ENCODE measurements at regions not wholly inside any gene's neighbourhood (a gene's known extent, or its start where the extent isn't known, plus 50 kb on each side); places are given as distances from the start of the nearest gene placed in this dataset.

DNA sequence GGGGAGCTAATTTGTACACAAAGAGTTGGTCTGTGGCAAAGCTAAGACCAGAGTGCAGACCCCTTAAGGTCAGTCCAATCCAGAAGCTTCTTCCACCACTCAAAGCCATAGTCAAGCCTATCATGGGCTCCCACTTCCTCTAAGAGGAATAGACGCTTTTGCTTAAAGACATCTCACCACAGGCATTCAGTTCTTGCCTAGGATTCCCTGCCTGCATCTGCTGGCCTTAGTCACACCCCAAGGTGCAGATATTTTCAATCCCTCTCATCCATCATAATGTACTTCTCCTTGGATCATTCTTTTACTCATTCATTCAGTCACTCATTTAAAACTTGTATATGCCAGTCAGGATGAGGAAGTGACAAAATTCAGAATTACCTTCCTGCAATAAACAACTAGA is 179.6 kb upstream of the STT3B start:
- peaks cover 0 to 4% (median 0%) of the 10 kb centered on the region in 5 donors for H3K4me1 ChIP-seq (ENCODE audit: control insufficient read depth in 5 of 5, insufficient read depth in 5 of 5, low read length in 5 of 5)

DNA sequence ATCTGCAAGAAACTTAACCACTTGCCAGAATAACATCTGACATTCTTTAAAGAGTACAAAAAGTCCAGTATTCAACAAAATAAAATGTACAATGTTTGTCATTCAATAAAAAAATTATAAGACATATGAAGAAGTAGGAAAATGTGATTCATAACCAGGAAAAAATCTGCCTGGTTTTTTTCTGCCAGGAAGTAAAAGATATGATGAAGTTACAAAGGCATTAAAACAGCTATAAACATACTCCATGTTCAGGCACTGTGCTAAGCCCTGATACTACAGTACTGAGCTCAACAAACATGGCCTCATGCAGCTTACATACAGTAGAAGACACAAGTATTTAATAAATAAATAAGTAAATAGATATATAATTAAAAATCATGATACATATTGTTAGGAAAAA is 178.4 kb upstream of the STT3B start:
- Histone ChIP-seq H3K9me3 (ENCODE audit: control insufficient read depth in 5 of 5, low read length in 5 of 5) (no peaks in the 10 kb centered on the region), H3K27ac (ENCODE audit: low read depth, low read length) (no peak overlapping the region), H3K36me3 (ENCODE audit: control insufficient read depth in 5 of 5, insufficient read depth in 5 of 5, low read length in 5 of 5) (no peaks in the 10 kb centered on the region), H3K27me3 (ENCODE audit: control insufficient read depth in 5 of 5, insufficient read depth in 4 of 5, low read length in 5 of 5) (no peaks in the 10 kb centered on the region), H3K9ac (ENCODE audit: low read length in 5 of 5) (no peak overlapping the region), H3K4me3 (ENCODE audit: low read depth in 1 of 5, low read length in 5 of 5) (no peak overlapping the region), H3K4me1 (ENCODE audit: control insufficient read depth in 5 of 5, insufficient read depth in 5 of 5, low read length in 5 of 5) (peaks cover 0 to 4% (median 0%) of the 10 kb centered on the region in 5 donors)

More for the DNA sequence above, 179.6 kb upstream of the STT3B start:
- no peaks in the 10 kb centered on the region for H3K36me3 ChIP-seq (ENCODE audit: control insufficient read depth in 5 of 5, insufficient read depth in 5 of 5, low read length in 5 of 5)
- H3K4me3 ChIP-seq (ENCODE audit: low read depth in 1 of 5, low read length in 5 of 5) = no peak overlapping the region
- no peak overlapping the region for H3K9ac ChIP-seq (ENCODE audit: low read length in 5 of 5)
- H3K9me3 ChIP-seq (ENCODE audit: control insufficient read depth in 5 of 5, low read length in 5 of 5) = no peaks in the 10 kb centered on the region
- H3K27me3 ChIP-seq (ENCODE audit: control insufficient read depth in 5 of 5, insufficient read depth in 4 of 5, low read length in 5 of 5) = no peaks in the 10 kb centered on the region
- H3K27ac ChIP-seq (ENCODE audit: low read depth, low read length) = no peak overlapping the region

DNA sequence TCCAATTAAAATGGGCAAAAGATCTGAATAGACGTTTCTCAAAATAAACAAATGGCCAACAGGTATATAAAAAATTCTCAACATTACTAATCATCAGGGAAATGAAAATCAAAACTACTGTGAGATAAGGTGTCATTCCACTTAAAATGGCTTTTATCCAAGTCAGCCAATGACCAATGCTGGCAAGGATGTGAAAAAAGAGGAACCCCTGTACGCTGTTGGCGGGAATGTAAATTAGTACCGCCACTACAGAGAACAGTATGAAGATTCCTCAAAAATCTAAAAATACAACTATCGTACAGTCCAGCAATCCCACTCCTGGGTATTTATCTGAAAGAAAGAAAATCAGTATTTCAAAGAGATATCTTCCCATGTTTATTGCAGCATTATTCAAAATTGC is 176.9 kb upstream of the STT3B start:
- Histone ChIP-seq H3K4me1 (ENCODE audit: control insufficient read depth in 5 of 5, insufficient read depth in 5 of 5, low read length in 5 of 5) (peaks cover 0 to 4% (median 0%) of the 10 kb centered on the region in 5 donors), H3K9ac (ENCODE audit: low read length in 5 of 5) (no peak overlapping the region), H3K27ac (ENCODE audit: low read depth, low read length) (no peak overlapping the region), H3K36me3 (ENCODE audit: control insufficient read depth in 5 of 5, insufficient read depth in 5 of 5, low read length in 5 of 5) (no peaks in the 10 kb centered on the region), H3K4me3 (ENCODE audit: low read depth in 1 of 5, low read length in 5 of 5) (no peak overlapping the region), H3K27me3 (ENCODE audit: control insufficient read depth in 5 of 5, insufficient read depth in 4 of 5, low read length in 5 of 5) (no peaks in the 10 kb centered on the region), H3K9me3 (ENCODE audit: control insufficient read depth in 5 of 5, low read length in 5 of 5) (no peaks in the 10 kb centered on the region)

GRCh38 chr3:31356941-31357340 is 175.8 kb upstream of the STT3B start:
- Histone ChIP-seq H3K4me1 (ENCODE audit: control insufficient read depth in 5 of 5, insufficient read depth in 5 of 5, low read length in 5 of 5) (peaks cover 0 to 4% (median 0%) of the 10 kb centered on the region in 5 donors), H3K9me3 (ENCODE audit: control insufficient read depth in 5 of 5, low read length in 5 of 5) (no peaks in the 10 kb centered on the region), H3K27me3 (ENCODE audit: control insufficient read depth in 5 of 5, insufficient read depth in 4 of 5, low read length in 5 of 5) (no peaks in the 10 kb centered on the region), H3K27ac (ENCODE audit: low read depth, low read length) (no peak overlapping the region), H3K36me3 (ENCODE audit: control insufficient read depth in 5 of 5, insufficient read depth in 5 of 5, low read length in 5 of 5) (no peaks in the 10 kb centered on the region), H3K9ac (ENCODE audit: low read length in 5 of 5) (no peak overlapping the region), H3K4me3 (ENCODE audit: low read depth in 1 of 5, low read length in 5 of 5) (no peak overlapping the region)

DNA sequence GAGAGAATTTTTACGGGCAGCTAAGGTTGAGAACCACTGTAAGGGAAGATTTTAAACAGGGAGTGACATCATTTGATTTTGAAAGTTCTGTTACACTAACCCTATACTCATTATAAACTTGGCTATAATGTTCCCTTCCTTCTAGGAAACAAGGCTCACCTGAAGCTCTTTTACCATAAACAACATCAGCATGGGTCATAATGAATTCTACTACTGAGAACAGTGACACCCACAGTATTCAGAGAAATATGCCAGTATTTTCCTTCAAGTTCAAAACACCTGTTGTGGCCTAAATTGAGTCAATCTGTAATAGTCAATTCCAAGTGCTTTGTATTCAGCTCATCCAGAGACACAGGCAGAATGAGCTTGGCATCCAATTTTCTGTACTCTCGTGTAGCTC is 175.3 kb upstream of the STT3B start:
- Histone ChIP-seq H3K27me3 (ENCODE audit: control insufficient read depth in 5 of 5, insufficient read depth in 4 of 5, low read length in 5 of 5) (no peaks in the 10 kb centered on the region), H3K27ac (ENCODE audit: low read depth, low read length) (no peak overlapping the region), H3K9ac (ENCODE audit: low read length in 5 of 5) (no peak overlapping the region), H3K4me3 (ENCODE audit: low read depth in 1 of 5, low read length in 5 of 5) (no peak overlapping the region), H3K4me1 (ENCODE audit: control insufficient read depth in 5 of 5, insufficient read depth in 5 of 5, low read length in 5 of 5) (peaks cover 0 to 4% (median 0%) of the 10 kb centered on the region in 5 donors), H3K9me3 (ENCODE audit: control insufficient read depth in 5 of 5, low read length in 5 of 5) (no peaks in the 10 kb centered on the region), H3K36me3 (ENCODE audit: control insufficient read depth in 5 of 5, insufficient read depth in 5 of 5, low read length in 5 of 5) (no peaks in the 10 kb centered on the region)

DNA sequence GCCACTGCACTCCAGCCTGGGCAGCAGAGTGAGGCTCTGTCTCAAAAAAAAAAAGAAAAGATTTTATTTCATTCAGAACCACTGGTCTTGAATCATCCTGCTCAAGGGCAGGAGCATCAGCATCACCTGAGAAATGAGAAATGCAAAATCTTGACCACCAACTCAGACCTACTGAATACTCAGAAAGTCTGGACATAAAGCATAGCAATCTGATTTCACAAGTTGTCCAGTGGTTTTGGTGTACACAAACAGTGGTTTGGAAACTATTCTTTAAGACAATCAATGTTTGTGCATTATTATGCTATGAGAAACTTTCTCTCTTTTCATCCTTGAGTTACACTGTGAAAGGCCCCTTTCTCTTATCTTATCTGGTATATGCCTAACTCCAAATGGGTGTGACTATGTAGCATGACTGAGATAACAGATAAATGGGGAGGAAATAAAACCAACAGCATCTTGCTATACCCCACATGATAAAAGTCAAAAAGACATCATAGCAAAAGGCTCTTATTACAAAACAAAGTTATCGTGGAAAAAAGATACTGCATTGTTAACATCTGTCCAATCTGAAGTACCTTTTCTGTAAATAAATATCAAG is 174.2 kb upstream of the STT3B start:
- Histone ChIP-seq H3K9me3 (ENCODE audit: control insufficient read depth in 5 of 5, low read length in 5 of 5) (no peaks in the 10 kb centered on the region), H3K9ac (ENCODE audit: low read length in 5 of 5) (no peak overlapping the region), H3K4me3 (ENCODE audit: low read depth in 1 of 5, low read length in 5 of 5) (no peak overlapping the region), H3K36me3 (ENCODE audit: control insufficient read depth in 5 of 5, insufficient read depth in 5 of 5, low read length in 5 of 5) (no peaks in the 10 kb centered on the region), H3K4me1 (ENCODE audit: control insufficient read depth in 5 of 5, insufficient read depth in 5 of 5, low read length in 5 of 5) (peaks cover 0 to 4% (median 0%) of the 10 kb centered on the region in 5 donors), H3K27ac (ENCODE audit: low read depth, low read length) (no peak overlapping the region), H3K27me3 (ENCODE audit: control insufficient read depth in 5 of 5, insufficient read depth in 4 of 5, low read length in 5 of 5) (no peaks in the 10 kb centered on the region)

DNA sequence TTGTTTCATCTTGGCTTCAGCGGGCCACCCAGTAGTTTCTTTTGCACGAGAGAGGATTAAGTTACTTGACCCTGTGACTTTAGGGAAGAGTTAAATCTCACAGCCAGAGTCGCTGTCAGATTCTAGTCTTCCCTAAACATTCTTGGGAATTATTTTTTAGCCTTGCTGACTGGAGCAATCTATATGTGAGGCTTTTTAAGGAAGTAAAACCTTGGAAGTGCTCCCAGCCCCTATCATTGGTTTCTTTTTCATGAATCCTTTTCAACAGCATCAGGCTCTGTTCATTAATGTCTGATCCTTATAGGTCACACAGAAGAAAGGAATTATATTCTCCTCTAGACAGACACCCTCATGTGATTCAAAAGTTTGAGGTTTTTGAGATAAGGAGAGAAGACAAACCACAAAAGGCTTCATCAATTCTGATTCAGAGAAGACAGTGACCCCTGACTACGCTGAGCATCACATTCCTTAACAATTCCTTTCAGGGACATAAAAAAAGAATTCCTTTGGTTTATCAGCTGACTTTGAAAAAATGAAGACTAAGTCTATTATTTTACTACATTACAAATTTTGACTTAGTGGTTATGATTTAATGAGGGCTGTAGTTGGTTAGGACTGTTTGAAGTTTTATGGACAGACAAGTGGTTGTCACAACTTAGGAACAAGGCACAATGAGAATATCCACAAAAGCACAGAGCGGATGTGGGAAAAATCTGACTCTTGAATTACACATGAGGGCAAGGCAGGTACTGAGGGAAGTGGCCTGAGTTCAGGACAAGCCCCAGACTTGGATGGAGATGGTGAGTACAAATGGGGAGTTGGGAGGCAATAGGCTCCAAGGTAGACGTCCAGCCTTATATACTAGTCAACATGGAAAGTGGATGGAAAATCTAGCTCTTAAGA is 171.1 kb upstream of the STT3B start:
- Histone ChIP-seq H3K4me1 (ENCODE audit: control insufficient read depth in 5 of 5, insufficient read depth in 5 of 5, low read length in 5 of 5) (peaks cover 0 to 4% (median 0%) of the 10 kb centered on the region in 5 donors), H3K27me3 (ENCODE audit: control insufficient read depth in 5 of 5, insufficient read depth in 4 of 5, low read length in 5 of 5) (no peaks in the 10 kb centered on the region), H3K36me3 (ENCODE audit: control insufficient read depth in 5 of 5, insufficient read depth in 5 of 5, low read length in 5 of 5) (no peaks in the 10 kb centered on the region), H3K27ac (ENCODE audit: low read depth, low read length) (no peak overlapping the region), H3K9ac (ENCODE audit: low read length in 5 of 5) (no peak overlapping the region), H3K9me3 (ENCODE audit: control insufficient read depth in 5 of 5, low read length in 5 of 5) (no peaks in the 10 kb centered on the region), H3K4me3 (ENCODE audit: low read depth in 1 of 5, low read length in 5 of 5) (no peak overlapping the region)

- Histone ChIP-seq H3K27me3 (ENCODE audit: control insufficient read depth in 5 of 5, insufficient read depth in 4 of 5, low read length in 5 of 5) (no peaks in the 10 kb centered on the region), H3K9me3 (ENCODE audit: control insufficient read depth in 5 of 5, low read length in 5 of 5) (no peaks in the 10 kb centered on the region), H3K4me1 (ENCODE audit: control insufficient read depth in 5 of 5, insufficient read depth in 5 of 5, low read length in 5 of 5) (peaks cover 0 to 2% (median 0%) of the 10 kb centered on the region in 5 donors), H3K4me3 (ENCODE audit: low read depth in 1 of 5, low read length in 5 of 5) (no peak overlapping the region), H3K36me3 (ENCODE audit: control insufficient read depth in 5 of 5, insufficient read depth in 5 of 5, low read length in 5 of 5) (no peaks in the 10 kb centered on the region), H3K9ac (ENCODE audit: low read length in 5 of 5) (no peak overlapping the region), H3K27ac (ENCODE audit: low read depth, low read length) (no peak overlapping the region)
Observed at GRCh38 chr3:31364188-31364587, 168.5 kb upstream of the STT3B start.

- H3K27me3 ChIP-seq (ENCODE audit: control insufficient read depth in 5 of 5, insufficient read depth in 4 of 5, low read length in 5 of 5) = no peaks in the 10 kb centered on the region
- H3K9me3 ChIP-seq (ENCODE audit: control insufficient read depth in 5 of 5, low read length in 5 of 5) = no peaks in the 10 kb centered on the region
- H3K4me1 ChIP-seq (ENCODE audit: control insufficient read depth in 5 of 5, insufficient read depth in 5 of 5, low read length in 5 of 5) = peaks cover 0 to 2% (median 0%) of the 10 kb centered on the region in 5 donors
- no peaks in the 10 kb centered on the region for H3K36me3 ChIP-seq (ENCODE audit: control insufficient read depth in 5 of 5, insufficient read depth in 5 of 5, low read length in 5 of 5)
- no peak overlapping the region for H3K4me3 ChIP-seq (ENCODE audit: low read depth in 1 of 5, low read length in 5 of 5)
- no peak overlapping the region for H3K9ac ChIP-seq (ENCODE audit: low read length in 5 of 5)
- no peak overlapping the region for H3K27ac ChIP-seq (ENCODE audit: low read depth, low read length)
Observed at GRCh38 chr3:31364711-31365110, 168.0 kb upstream of the STT3B start.

GRCh38 chr3:31367518-31367917 is 165.2 kb upstream of the STT3B start:
- no peak overlapping the region for H3K9ac ChIP-seq (ENCODE audit: low read length in 5 of 5)
- H3K4me1 ChIP-seq (ENCODE audit: control insufficient read depth in 5 of 5, insufficient read depth in 5 of 5, low read length in 5 of 5) = peaks cover 0 to 11% (median 0%) of the 10 kb centered on the region in 5 donors
- no peaks in the 10 kb centered on the region for H3K27me3 ChIP-seq (ENCODE audit: control insufficient read depth in 5 of 5, insufficient read depth in 4 of 5, low read length in 5 of 5)
- H3K4me3 ChIP-seq (ENCODE audit: low read depth in 1 of 5, low read length in 5 of 5) = no peak overlapping the region
- H3K36me3 ChIP-seq (ENCODE audit: control insufficient read depth in 5 of 5, insufficient read depth in 5 of 5, low read length in 5 of 5) = no peaks in the 10 kb centered on the region
- H3K27ac ChIP-seq (ENCODE audit: low read depth, low read length) = no peak overlapping the region
- H3K9me3 ChIP-seq (ENCODE audit: control insufficient read depth in 5 of 5, low read length in 5 of 5) = no peaks in the 10 kb centered on the region

All from subcutaneous abdominal adipose tissue (tissue), 5 donors.